ENCODE measurements at regions not wholly inside any gene's neighbourhood (a gene's known extent, or its start where the extent isn't known, plus 50 kb on each side); places are given as distances from the start of the nearest gene placed in this dataset.

DNA sequence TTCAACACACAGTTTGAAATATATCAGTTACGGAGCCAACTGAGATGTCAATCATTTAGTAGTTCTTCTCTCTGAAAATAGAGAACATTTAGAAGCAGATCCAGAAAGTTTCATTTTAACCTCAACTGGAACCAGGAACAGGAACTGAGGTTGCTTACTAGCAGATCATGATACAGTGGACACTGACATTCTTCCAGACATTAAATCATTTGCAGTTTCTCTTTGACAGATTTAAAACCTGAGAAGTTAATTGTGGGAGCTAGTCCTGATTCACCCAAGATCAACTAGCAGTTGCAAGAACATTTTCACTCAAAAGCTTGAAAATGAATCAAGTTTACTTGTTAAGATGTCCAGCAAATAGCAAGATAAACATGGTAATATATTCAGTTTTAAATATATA lies 135.4 kb downstream of the SLC17A6 start:
- ATAC-seq (replicated peaks) = no peak
- no peaks in the 10 kb centered on the region for H3K4me1 Mint-ChIP-seq
- peaks cover 8% of the 10 kb centered on the region for H3K27me3 Mint-ChIP-seq
- no peaks in the 10 kb centered on the region for H3K36me3 Mint-ChIP-seq (ENCODE audit: low read depth)
- no peak overlapping the region for H3K4me3 Mint-ChIP-seq
- H3K27ac Mint-ChIP-seq = no peak overlapping the region
- H3K9me3 Mint-ChIP-seq = no peaks in the 10 kb centered on the region

- Mint-ChIP-seq H3K27me3 (peaks cover 10% of the 10 kb centered on the region), H3K4me1 (no peaks in the 10 kb centered on the region), H3K4me3 (no peak overlapping the region), H3K9me3 (no peaks in the 10 kb centered on the region), H3K36me3 (ENCODE audit: low read depth) (no peaks in the 10 kb centered on the region), H3K27ac (no peak overlapping the region)
- ATAC-seq (replicated peaks) = no peak
Observed at GRCh38 chr11:22472306-22472705, 134.1 kb downstream of the SLC17A6 start.

GRCh38 chr11:22471385-22471784 lies 133.2 kb downstream of the SLC17A6 start:
- Mint-ChIP-seq H3K27ac (no peak overlapping the region), H3K4me3 (no peak overlapping the region), H3K4me1 (no peaks in the 10 kb centered on the region), H3K27me3 (peaks cover 10% of the 10 kb centered on the region), H3K9me3 (no peaks in the 10 kb centered on the region), H3K36me3 (ENCODE audit: low read depth) (no peaks in the 10 kb centered on the region)
- ATAC-seq (replicated peaks) = no peak

DNA sequence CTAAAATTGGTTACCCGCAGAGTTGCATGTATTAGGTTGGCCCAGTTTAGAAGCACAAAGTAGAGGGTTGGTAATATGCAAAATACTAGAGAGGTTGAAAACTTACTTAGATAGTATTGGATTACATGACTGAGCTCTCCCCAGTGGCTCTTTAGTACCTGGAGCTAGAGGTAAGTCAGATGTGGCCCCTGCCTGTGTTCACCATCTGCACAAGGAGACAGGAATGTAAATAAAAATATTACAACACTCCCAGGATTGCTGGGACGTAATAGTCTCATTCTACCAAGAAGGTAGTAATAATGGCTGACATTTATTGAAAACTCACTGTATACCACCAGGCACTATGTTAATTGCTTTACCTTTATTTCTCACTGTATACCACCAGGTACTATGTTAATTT lies 129.6 kb downstream of the SLC17A6 start:
- no peak for ATAC-seq (replicated peaks)
- Mint-ChIP-seq H3K27me3 (peaks cover 13% of the 10 kb centered on the region), H3K4me3 (no peak overlapping the region), H3K4me1 (no peaks in the 10 kb centered on the region), H3K9me3 (no peaks in the 10 kb centered on the region), H3K36me3 (ENCODE audit: low read depth) (no peaks in the 10 kb centered on the region), H3K27ac (no peak overlapping the region)

DNA sequence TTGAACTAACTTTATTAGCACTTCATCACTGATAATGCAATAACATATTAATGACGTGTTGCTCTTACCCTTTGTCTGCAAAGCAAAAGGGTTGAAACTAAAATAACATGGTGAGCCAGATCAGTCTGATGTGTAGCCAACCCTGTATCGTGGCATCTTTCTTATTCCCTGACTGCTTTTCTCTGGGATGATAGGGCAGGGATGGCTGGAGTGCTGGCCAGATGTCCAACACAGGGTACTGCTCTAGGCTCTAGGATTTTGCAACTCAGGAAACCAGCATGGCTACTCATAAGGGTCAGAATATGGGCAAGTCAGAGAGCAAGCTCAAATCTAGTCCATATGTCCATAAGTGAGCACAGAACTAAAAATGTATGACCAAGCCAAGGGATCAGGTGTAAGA lies 129.1 kb downstream of the SLC17A6 start:
- Mint-ChIP-seq H3K36me3 (ENCODE audit: low read depth) (no peaks in the 10 kb centered on the region), H3K4me1 (no peaks in the 10 kb centered on the region), H3K27ac (no peak overlapping the region), H3K4me3 (no peak overlapping the region), H3K27me3 (peaks cover 13% of the 10 kb centered on the region), H3K9me3 (no peaks in the 10 kb centered on the region)
- ATAC-seq (replicated peaks) = no peak

DNA sequence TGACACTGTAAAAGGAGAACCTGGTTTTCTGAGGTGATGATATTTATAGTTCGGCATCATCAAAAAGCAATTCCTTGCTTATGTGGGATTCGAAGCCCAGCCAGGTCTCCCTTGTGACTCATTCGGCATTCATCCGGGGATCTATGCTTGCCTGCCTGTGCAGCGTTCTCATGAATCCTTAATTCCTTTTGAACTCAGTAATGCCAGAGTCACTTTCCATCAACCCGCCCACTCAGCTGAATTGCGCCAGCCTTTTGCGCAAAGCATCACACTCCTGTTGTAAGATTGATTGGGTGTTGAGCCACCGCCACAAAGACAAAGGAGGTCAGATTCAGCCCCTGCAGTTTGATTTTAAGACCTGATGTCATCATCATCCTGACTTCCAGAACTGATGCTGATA lies 128.6 kb downstream of the SLC17A6 start:
- no peaks in the 10 kb centered on the region for H3K36me3 Mint-ChIP-seq (ENCODE audit: low read depth)

GRCh38 chr11:22466351-22466750 lies 128.2 kb downstream of the SLC17A6 start:
- H3K9me3 Mint-ChIP-seq = no peaks in the 10 kb centered on the region
- ATAC-seq (replicated peaks) = no peak
- no peaks in the 10 kb centered on the region for H3K4me1 Mint-ChIP-seq
- no peaks in the 10 kb centered on the region for H3K36me3 Mint-ChIP-seq (ENCODE audit: low read depth)
- H3K27me3 Mint-ChIP-seq = peaks cover 13% of the 10 kb centered on the region
- H3K4me3 Mint-ChIP-seq = no peak overlapping the region
- H3K27ac Mint-ChIP-seq = no peak overlapping the region

More for the DNA sequence above, 128.6 kb downstream of the SLC17A6 start:
- Mint-ChIP-seq H3K4me3 (no peak overlapping the region), H3K9me3 (no peaks in the 10 kb centered on the region), H3K27ac (no peak overlapping the region), H3K4me1 (no peaks in the 10 kb centered on the region), H3K27me3 (peaks cover 13% of the 10 kb centered on the region)
- ATAC-seq (replicated peaks) = no peak

DNA sequence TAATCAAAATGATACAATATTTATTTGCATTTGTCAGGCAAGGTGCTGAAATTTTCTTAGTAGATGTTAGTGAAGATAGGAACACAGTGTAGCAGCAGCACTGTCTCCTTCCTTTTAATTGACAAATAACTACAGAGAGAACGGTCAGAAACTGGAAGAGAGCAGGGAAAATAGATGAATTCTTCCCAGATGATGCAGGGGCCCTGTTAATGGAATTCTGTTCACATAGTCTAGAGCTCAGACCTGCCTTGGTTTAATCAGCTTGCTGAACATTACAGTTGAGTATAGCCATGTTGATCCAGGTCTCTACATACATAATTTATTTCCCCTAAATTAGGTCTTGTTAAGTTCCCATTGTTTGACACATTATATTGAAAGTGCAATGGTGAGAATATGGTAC lies 127.4 kb downstream of the SLC17A6 start:
- no peaks in the 10 kb centered on the region for H3K4me1 Mint-ChIP-seq
- ATAC-seq (replicated peaks) = no peak
- no peaks in the 10 kb centered on the region for H3K36me3 Mint-ChIP-seq (ENCODE audit: low read depth)
- no peak overlapping the region for H3K4me3 Mint-ChIP-seq
- H3K9me3 Mint-ChIP-seq = no peaks in the 10 kb centered on the region
- H3K27ac Mint-ChIP-seq = no peak overlapping the region
- peaks cover 13% of the 10 kb centered on the region for H3K27me3 Mint-ChIP-seq

DNA sequence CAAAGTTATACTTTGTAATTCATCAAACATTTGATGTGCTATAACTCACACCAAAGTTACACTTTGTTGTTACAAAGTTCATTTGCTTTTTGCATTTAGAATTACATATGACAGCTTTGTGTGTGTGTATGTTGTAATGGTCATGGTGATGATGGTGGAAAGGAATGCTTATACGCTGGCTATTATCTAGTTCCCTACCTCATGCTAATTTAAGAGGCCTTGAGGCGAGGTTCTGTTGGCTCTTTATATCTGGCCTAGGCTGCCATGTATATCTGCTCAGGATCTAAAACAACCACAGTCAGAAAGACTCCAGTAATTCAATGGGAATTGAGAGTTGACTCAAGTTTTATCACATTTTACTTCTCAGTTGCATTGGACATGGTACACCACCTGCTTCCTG lies 123.4 kb downstream of the SLC17A6 start:
- Mint-ChIP-seq H3K9me3 (no peaks in the 10 kb centered on the region), H3K4me3 (no peak overlapping the region), H3K27ac (no peak overlapping the region), H3K4me1 (no peaks in the 10 kb centered on the region), H3K36me3 (ENCODE audit: low read depth) (no peaks in the 10 kb centered on the region), H3K27me3 (peaks cover 6% of the 10 kb centered on the region)
- no peak for ATAC-seq (replicated peaks)

GRCh38 chr11:22460181-22460580 lies 122.0 kb downstream of the SLC17A6 start:
- ATAC-seq (replicated peaks) = no peak
- no peaks in the 10 kb centered on the region for H3K36me3 Mint-ChIP-seq (ENCODE audit: low read depth)
- H3K4me1 Mint-ChIP-seq = no peaks in the 10 kb centered on the region
- no peak overlapping the region for H3K27ac Mint-ChIP-seq
- peaks cover 6% of the 10 kb centered on the region for H3K27me3 Mint-ChIP-seq
- no peak overlapping the region for H3K4me3 Mint-ChIP-seq
- no peaks in the 10 kb centered on the region for H3K9me3 Mint-ChIP-seq

DNA sequence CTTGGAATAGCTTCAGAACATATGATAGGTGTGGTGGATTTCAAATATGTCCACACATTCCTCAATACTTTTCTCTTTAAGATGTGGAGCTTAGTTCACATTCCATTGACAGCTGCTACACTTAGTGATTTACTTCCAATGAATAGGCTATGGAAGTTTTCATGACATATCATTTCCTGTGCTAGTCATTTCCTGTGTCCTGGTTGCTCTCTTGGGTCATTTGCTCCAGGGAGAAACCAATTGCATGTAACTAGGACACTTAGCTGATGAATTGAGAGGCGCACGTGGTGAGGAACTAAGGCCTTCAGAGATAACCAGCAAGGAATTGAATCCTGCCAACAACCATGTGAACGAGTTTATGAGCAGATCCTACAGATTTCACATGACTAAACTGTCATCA lies 120.9 kb downstream of the SLC17A6 start:
- H3K9me3 Mint-ChIP-seq = no peaks in the 10 kb centered on the region
- peaks cover 3% of the 10 kb centered on the region for H3K27me3 Mint-ChIP-seq
- ATAC-seq (replicated peaks) = no peak
- no peak overlapping the region for H3K4me3 Mint-ChIP-seq
- H3K27ac Mint-ChIP-seq = no peak overlapping the region
- no peaks in the 10 kb centered on the region for H3K4me1 Mint-ChIP-seq
- H3K36me3 Mint-ChIP-seq (ENCODE audit: low read depth) = no peaks in the 10 kb centered on the region

DNA sequence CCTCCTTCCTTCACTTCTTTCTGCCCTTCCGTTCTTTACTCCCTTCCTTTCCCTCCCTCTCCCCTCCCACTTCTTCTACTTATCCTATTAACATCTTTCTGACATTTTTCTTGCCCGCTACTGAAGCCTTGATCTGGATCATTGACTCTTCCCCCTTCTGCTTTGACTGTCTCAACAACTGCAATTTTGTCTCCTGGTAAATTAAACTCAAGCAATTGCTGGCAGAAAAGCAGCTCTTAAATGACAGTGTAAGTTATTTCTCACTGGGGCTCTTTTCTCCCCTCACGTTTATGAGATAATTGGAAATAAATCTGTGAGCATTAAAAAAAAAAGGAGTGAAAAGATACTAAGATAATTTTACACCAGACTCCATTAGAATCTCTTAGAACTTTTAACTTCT lies 120.0 kb downstream of the SLC17A6 start:
- Mint-ChIP-seq H3K4me3 (no peak overlapping the region), H3K27ac (no peak overlapping the region), H3K4me1 (no peaks in the 10 kb centered on the region), H3K27me3 (peaks cover 3% of the 10 kb centered on the region), H3K36me3 (ENCODE audit: low read depth) (no peaks in the 10 kb centered on the region), H3K9me3 (no peaks in the 10 kb centered on the region)
- ATAC-seq (replicated peaks) = no peak

GRCh38 chr11:22456993-22457762 lies 119.0 kb downstream of the SLC17A6 start:
- Mint-ChIP-seq H3K36me3 (ENCODE audit: low read depth) (no peaks in the 10 kb centered on the region), H3K4me3 (no peak overlapping the region), H3K27ac (no peak overlapping the region), H3K4me1 (no peaks in the 10 kb centered on the region), H3K27me3 (no peaks in the 10 kb centered on the region), H3K9me3 (no peaks in the 10 kb centered on the region)
- no peak for ATAC-seq (replicated peaks)

DNA sequence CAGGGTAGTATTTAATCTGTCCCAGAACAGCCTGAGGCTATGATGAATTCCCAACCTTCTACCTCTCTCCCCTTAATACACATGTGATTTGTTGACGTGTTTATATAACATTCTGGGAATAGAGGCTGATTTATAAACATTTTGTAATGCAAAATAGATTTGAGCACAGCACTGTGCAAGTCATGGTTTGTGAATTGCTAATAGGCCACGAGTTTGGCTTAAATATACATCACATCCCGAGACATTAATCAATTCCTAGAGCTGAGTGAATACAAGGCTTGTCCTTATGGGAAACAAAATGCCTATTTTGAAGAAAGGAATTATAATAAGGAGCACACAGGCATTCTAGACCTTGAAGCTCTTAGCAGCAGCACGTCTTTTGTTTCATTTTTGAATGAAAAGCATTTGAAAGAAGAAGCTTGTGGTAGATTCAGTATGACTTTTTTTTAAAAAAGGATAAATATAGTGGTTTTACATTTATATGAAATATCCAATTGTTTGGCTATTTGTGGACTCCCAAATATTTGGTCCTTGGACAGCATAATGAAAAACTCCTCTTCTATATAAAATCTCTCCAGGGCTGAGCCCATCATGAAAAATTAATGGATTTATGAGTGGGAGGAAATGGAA lies 116.4 kb downstream of the SLC17A6 start:
- Mint-ChIP-seq H3K4me1 (no peaks in the 10 kb centered on the region), H3K27ac (no peak overlapping the region), H3K27me3 (peaks cover 4% of the 10 kb centered on the region), H3K4me3 (no peak overlapping the region), H3K36me3 (ENCODE audit: low read depth) (no peaks in the 10 kb centered on the region), H3K9me3 (no peaks in the 10 kb centered on the region)
- no peak for ATAC-seq (replicated peaks)

DNA sequence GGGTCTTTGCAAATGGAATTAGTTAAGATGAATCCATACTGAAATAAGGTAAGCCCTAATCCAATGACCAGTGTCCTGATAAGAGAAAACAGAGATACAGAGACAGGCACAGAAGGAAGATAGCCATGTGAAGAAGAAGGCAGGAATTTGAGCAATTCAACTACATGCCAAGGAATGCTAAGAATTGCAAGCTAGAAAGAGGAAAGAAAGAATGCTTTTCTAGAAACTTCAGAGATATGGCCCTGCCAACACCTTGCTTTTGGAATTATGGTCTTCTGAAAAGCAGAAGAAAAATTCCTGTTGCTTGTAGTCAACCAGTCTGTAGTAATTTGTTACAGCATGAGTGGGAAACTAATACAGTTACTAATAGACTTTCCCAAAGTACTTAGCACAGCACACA lies 111.3 kb downstream of the SLC17A6 start:
- no peaks in the 10 kb centered on the region for H3K9me3 Mint-ChIP-seq
- H3K4me3 Mint-ChIP-seq = no peak overlapping the region
- H3K27me3 Mint-ChIP-seq = peaks cover 16% of the 10 kb centered on the region
- H3K36me3 Mint-ChIP-seq (ENCODE audit: low read depth) = no peaks in the 10 kb centered on the region
- H3K27ac Mint-ChIP-seq = no peak overlapping the region
- H3K4me1 Mint-ChIP-seq = no peaks in the 10 kb centered on the region
- ATAC-seq (replicated peaks) = no peak
